GM13976 (cell line): ENCODE measurements at regions not wholly inside any gene's neighbourhood (a gene's known extent, or its start where the extent isn't known, plus 50 kb on each side); places are given as distances from the start of the nearest gene placed in this dataset.

Source experiments
- DNase-seq: peaks from one replicate; pipeline ENCODE4 v3.0.0; 2012; ENCODE audit warnings: low spot score
- in situ Hi-C: fragments of 300-500 bp; cut with MboI; formaldehyde crosslinking; loops from one replicate; pipeline ENCODE4 v1.12.0; 2022; ENCODE audit warnings: low sequenced_read_pairs, mixed read lengths, inconsistent platforms; ENCODE audit not compliant: unreplicated experiment
- TF ChIP-seq, protein P1 (sequence below): IDR thresholded peaks from 2 replicates; pipeline ENCODE4 v1.5.1; 2012; ENCODE audit warnings: borderline replicate concordance, mild to moderate bottlenecking; ENCODE audit not compliant: insufficient read depth; ENCODE audit errors: extremely low read depth, missing control alignments, control extremely low read depth

DNA sequence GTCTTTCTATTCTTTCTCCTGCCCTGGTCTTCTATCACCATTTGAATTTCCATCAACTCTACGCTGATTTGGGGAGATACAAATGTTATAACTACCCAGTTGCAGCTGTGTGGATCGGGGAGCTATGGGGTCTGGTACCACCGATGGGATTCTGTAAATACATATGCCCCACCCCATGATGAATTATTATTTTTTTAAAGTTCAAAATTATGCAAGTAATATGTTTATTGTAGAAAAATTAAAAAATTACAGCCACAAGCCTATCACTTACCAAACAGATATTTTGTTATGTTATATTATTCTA is 52.4 kb upstream of the CLMP start:
- in situ Hi-C loops = loop anchor here (5.0 to 10.0 kb wide), 2 partner anchors 73 to 135 kb away; no protein-coding TSS in a partner anchor
- TF ChIP-seq, protein P1, sequence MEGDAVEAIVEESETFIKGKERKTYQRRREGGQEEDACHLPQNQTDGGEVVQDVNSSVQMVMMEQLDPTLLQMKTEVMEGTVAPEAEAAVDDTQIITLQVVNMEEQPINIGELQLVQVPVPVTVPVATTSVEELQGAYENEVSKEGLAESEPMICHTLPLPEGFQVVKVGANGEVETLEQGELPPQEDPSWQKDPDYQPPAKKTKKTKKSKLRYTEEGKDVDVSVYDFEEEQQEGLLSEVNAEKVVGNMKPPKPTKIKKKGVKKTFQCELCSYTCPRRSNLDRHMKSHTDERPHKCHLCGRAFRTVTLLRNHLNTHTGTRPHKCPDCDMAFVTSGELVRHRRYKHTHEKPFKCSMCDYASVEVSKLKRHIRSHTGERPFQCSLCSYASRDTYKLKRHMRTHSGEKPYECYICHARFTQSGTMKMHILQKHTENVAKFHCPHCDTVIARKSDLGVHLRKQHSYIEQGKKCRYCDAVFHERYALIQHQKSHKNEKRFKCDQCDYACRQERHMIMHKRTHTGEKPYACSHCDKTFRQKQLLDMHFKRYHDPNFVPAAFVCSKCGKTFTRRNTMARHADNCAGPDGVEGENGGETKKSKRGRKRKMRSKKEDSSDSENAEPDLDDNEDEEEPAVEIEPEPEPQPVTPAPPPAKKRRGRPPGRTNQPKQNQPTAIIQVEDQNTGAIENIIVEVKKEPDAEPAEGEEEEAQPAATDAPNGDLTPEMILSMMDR = no peak
- DNase-seq = no peak

DNA sequence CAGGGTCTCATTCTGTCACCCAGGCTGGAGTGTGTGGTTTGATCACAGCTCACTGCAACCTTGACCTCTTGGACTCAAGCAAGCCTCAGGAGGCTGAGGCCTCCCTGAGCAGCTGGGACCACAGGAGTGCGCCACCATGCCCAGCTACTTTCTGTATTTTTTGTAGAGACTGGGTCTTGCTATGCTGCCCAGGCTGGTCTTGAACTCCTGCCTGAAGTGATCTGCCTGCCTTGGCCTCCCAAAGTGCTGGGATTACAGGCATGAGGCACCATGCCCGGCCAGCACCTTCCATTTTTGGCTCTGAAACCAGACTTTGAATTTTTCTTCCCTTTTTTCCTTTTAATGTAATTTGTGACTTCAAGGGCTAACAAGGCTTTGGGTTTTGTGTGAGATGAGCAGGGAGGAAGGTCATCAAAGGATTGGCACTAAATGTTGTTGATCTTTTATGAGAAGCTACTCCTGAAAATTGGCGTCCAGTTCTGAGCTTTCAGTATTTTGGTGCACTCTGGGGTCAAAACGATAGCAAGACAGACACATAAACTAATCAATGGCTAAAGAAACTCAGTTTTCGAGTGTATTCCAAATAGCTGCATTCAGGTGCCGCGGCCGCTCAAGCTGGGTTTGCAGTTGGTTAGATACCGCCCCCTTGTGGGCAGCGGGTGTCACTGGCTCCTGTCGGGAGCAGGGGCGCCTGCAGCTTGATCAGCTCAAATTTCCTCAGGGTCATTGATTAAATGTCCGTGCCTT is 51.9 kb upstream of the CLMP start:
- peak; percentile 81 for DNase-seq
- in situ Hi-C loops = loop anchor here (5.0 to 10.0 kb wide), 2 partner anchors 72 to 135 kb away; no protein-coding TSS in a partner anchor
- TF ChIP-seq, protein P1 = peak; percentile 90

DNA sequence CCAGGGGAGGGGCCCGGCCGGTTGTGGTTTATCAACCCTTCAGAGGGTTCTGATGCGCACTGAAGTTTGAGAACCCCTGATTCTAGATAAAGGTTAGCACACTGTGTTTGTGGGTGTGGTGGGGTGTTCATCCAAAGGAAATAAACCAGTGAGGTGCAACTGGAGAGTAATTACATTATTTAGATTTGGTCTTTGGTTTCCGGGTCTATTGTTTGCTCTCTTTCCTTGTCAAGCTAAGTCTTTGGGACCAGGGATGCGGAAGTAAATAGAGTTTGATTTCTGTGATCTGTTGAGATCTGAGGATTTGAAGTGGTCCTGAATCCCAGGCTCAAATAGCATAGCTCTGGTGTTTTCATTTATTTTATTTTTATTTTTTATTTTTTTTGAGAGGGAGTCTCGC is 50.5 kb upstream of the CLMP start:
- in situ Hi-C loops = loop anchor here (5.0 to 10.0 kb wide), 2 partner anchors 71 to 133 kb away; no protein-coding TSS in a partner anchor
- no peak for DNase-seq
- TF ChIP-seq, protein P1 = no peak
